ENCODE measurements at regions not wholly inside any gene's neighbourhood (a gene's known extent, or its start where the extent isn't known, plus 50 kb on each side); places are given as distances from the start of the nearest gene placed in this dataset.

DNA sequence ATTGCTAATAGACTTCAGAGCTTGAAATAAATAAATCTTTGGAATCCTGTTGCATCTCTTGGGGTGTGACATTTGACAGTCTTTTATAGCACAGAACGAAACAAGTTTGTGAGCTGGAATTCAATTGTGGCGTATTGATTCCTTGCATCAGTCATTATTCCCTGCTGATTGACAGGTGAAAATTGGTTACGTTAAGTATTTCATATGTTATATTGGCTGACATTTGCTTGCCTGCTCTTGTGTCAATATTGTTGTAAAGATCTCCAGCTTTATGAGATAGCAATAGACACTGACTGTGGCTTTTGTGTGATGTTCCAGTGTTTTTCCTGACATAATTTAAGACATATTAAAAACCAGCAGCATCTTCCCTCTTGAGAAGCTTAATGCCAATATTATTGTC is 644.4 kb upstream of the FAM241A start:
- no peaks in the 10 kb centered on the region for H3K4me1 ChIP-seq
- DNase-seq = no peak
- no peaks in the 10 kb centered on the region for H3K4me1 Mint-ChIP-seq (ENCODE audit: low read depth, unreplicated experiment)
- intact Hi-C loops (cut with micrococcal nuclease; ENCODE audit: unreplicated experiment) = no loop called here
- H3K27me3 Mint-ChIP-seq (ENCODE audit: insufficient read depth, unreplicated experiment) = no peaks in the 10 kb centered on the region
- H3K4me3 Mint-ChIP-seq (ENCODE audit: unreplicated experiment) = no peak overlapping the region
- POLR2A ChIA-PET = no interaction called here
- no peaks in the 10 kb centered on the region for H3K36me3 ChIP-seq (ENCODE audit: control insufficient read depth, insufficient read depth, low read length)
- no peaks in the 10 kb centered on the region; the same call in 1 of the 2 replicates for H3K27me3 ChIP-seq (replicated peaks; ENCODE audit: control insufficient read depth, insufficient read depth, low read length)
- CTCF ChIA-PET = no interaction called here
- no peak overlapping the region for H3K4me3 ChIP-seq (ENCODE audit: low read depth, low read length)
- H3K9me3 ChIP-seq = no peaks in the 10 kb centered on the region
- TF ChIP-seq, protein P1, sequence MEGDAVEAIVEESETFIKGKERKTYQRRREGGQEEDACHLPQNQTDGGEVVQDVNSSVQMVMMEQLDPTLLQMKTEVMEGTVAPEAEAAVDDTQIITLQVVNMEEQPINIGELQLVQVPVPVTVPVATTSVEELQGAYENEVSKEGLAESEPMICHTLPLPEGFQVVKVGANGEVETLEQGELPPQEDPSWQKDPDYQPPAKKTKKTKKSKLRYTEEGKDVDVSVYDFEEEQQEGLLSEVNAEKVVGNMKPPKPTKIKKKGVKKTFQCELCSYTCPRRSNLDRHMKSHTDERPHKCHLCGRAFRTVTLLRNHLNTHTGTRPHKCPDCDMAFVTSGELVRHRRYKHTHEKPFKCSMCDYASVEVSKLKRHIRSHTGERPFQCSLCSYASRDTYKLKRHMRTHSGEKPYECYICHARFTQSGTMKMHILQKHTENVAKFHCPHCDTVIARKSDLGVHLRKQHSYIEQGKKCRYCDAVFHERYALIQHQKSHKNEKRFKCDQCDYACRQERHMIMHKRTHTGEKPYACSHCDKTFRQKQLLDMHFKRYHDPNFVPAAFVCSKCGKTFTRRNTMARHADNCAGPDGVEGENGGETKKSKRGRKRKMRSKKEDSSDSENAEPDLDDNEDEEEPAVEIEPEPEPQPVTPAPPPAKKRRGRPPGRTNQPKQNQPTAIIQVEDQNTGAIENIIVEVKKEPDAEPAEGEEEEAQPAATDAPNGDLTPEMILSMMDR (IDR thresholded peaks at IDR 0.05; ENCODE audit: insufficient read depth in 1 of 2, low read depth in 1 of 2, low read length in 1 of 2, severe bottlenecking in 1 of 2, unreplicated experiment in 1 of 2) = no peak
- no TSS peak for BruUV-seq (replicated peaks)
- no peak overlapping the region for H3K27ac Mint-ChIP-seq (ENCODE audit: unreplicated experiment)
- no peaks in the 10 kb centered on the region for H3K36me3 Mint-ChIP-seq (ENCODE audit: insufficient read depth, unreplicated experiment)
- no peaks in the 10 kb centered on the region for H3K9me3 Mint-ChIP-seq (ENCODE audit: unreplicated experiment)

DNA sequence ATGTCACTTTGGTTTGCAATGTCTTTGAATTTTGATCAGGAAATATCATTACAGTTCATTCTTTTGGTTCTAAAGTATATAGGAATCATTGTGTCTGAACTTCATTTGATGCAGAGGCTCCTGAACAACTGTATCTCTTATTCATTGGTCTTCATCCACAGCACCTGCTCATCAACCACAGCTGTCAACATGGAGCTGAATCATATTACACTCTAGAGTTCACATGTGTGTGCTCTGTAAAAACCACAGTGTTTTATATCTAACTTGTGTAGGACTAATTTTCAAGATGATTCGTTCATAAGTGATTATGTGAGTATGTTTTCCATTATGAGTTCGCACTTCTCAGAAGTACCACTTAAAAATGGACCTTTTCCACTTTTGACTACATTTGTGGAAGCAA is 643.3 kb upstream of the FAM241A start:
- no peaks in the 10 kb centered on the region for H3K36me3 ChIP-seq (ENCODE audit: control insufficient read depth, insufficient read depth, low read length)
- Mint-ChIP-seq H3K27me3 (ENCODE audit: insufficient read depth, unreplicated experiment) (no peaks in the 10 kb centered on the region), H3K4me3 (ENCODE audit: unreplicated experiment) (no peak overlapping the region), H3K4me1 (ENCODE audit: low read depth, unreplicated experiment) (no peaks in the 10 kb centered on the region), H3K36me3 (ENCODE audit: insufficient read depth, unreplicated experiment) (no peaks in the 10 kb centered on the region), H3K9me3 (ENCODE audit: unreplicated experiment) (no peaks in the 10 kb centered on the region), H3K27ac (ENCODE audit: unreplicated experiment) (no peak overlapping the region)
- no peak for DNase-seq
- POLR2A ChIA-PET = no interaction called here
- H3K4me1 ChIP-seq = no peaks in the 10 kb centered on the region
- BruUV-seq (replicated peaks) = no TSS peak
- no peak overlapping the region for H3K4me3 ChIP-seq (ENCODE audit: low read depth, low read length)
- no peaks in the 10 kb centered on the region for H3K9me3 ChIP-seq
- intact Hi-C loops (cut with micrococcal nuclease; ENCODE audit: unreplicated experiment) = no loop called here
- CTCF ChIA-PET = no interaction called here
- H3K27me3 ChIP-seq (replicated peaks; ENCODE audit: control insufficient read depth, insufficient read depth, low read length) = no peaks in the 10 kb centered on the region; the same call in 1 of the 2 replicates
- TF ChIP-seq, protein P1 (IDR thresholded peaks at IDR 0.05; ENCODE audit: insufficient read depth in 1 of 2, low read depth in 1 of 2, low read length in 1 of 2, severe bottlenecking in 1 of 2, unreplicated experiment in 1 of 2) = no peak

DNA sequence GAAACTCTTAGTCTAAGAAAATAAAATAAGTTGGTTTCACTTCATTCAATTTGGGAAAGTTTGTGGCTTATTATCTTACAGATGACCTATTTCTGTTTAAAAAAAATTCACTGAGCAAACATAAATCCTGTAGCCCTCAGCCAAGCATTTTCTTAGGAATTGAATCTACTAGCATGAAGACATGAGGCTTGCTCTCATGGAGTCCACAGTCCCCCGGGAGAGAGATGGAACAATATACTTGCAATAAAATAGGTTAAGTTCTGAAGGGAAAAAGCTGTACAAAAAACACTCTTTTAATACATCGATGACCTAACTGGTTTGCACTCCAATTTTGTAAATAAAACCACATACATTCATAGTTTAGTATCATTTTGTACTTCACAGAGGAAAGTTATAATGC is 642.6 kb upstream of the FAM241A start:
- no peak for DNase-seq
- Mint-ChIP-seq H3K36me3 (ENCODE audit: insufficient read depth, unreplicated experiment) (no peaks in the 10 kb centered on the region), H3K4me1 (ENCODE audit: low read depth, unreplicated experiment) (no peaks in the 10 kb centered on the region), H3K4me3 (ENCODE audit: unreplicated experiment) (no peak overlapping the region), H3K27me3 (ENCODE audit: insufficient read depth, unreplicated experiment) (no peaks in the 10 kb centered on the region), H3K9me3 (ENCODE audit: unreplicated experiment) (no peaks in the 10 kb centered on the region), H3K27ac (ENCODE audit: unreplicated experiment) (no peak overlapping the region)
- Histone ChIP-seq H3K27me3 (replicated peaks; ENCODE audit: control insufficient read depth, insufficient read depth, low read length) (no peaks in the 10 kb centered on the region; the same call in 1 of the 2 replicates), H3K36me3 (ENCODE audit: control insufficient read depth, insufficient read depth, low read length) (no peaks in the 10 kb centered on the region), H3K4me3 (ENCODE audit: low read depth, low read length) (no peak overlapping the region), H3K4me1 (no peaks in the 10 kb centered on the region), H3K9me3 (no peaks in the 10 kb centered on the region)
- intact Hi-C loops (cut with micrococcal nuclease; ENCODE audit: unreplicated experiment) = no loop called here
- ChIA-PET CTCF (no interaction called here), POLR2A (no interaction called here)
- BruUV-seq (replicated peaks) = no TSS peak
- TF ChIP-seq, protein P1 (IDR thresholded peaks at IDR 0.05; ENCODE audit: insufficient read depth in 1 of 2, low read depth in 1 of 2, low read length in 1 of 2, severe bottlenecking in 1 of 2, unreplicated experiment in 1 of 2) = no peak
